Neuron (in vitro differentiated cells): ENCODE measurements at regions not wholly inside any gene's neighbourhood (a gene's known extent, or its start where the extent isn't known, plus 50 kb on each side); places are given as distances from the start of the nearest gene placed in this dataset.
A peak's percentile ranks its signal among the peaks of the same experiment; 100 is the strongest.

Source experiments
- H2AFZ ChIP-seq: one replicate; pipeline ENCODE4 v1.6.1; 2013; ENCODE audit warnings: low read depth, mild to moderate bottlenecking, inconsistent platforms, low read length, moderate library complexity
- H3K27me3 ChIP-seq: one replicate; pipeline ENCODE4 v1.6.1; 2013; ENCODE audit warnings: low read length; ENCODE audit not compliant: insufficient read depth
- H3K36me3 ChIP-seq: one replicate; pipeline ENCODE4 v1.6.1; 2013; ENCODE audit warnings: low read length; ENCODE audit not compliant: insufficient read depth
- H3K4me1 ChIP-seq: one replicate; pipeline ENCODE4 v1.6.1; 2013; ENCODE audit warnings: low read length; ENCODE audit not compliant: insufficient read depth
- H3K4me3 ChIP-seq: 2 replicates; pipeline ENCODE4 v1.5.1; 2013; ENCODE audit warnings: mild to moderate bottlenecking, low read length, moderate library complexity
- H3K9me3 ChIP-seq: one replicate; pipeline ENCODE4 v1.6.1; 2013; ENCODE audit warnings: low read length

DNA sequence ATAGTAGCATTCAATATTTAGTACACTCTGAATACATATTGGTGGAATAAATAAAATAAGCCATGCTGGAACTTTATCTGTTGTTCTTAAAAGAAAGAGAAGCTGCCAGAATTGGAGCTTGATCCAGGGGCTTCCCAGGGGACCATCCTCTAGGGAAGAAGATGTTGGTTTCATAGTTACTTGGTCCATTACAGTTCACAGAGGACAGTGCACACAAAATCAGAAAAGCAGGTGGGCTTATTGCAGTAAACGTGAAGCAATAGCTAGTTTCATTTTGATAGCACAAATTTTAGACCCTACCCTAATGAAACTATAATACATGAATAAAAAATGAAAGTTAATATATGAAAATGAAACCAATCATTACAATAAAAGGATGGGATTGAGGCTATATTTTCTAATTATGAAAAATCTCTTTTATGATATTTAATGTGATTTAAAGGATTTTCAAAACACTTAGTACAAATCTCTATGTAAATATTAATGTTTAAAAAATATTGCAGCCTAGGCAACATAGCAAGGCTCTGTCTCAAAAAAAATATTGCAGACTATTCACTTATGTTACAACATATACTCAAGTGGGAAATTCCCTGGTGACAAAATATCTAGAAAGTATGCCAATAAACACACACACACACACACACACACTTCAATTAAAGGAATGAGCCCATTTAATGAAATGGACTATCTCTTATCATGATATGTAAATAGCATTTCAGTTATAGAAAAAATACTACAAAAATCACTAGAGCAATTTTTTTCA is 227.0 kb upstream of the MARCKS start:
- Histone ChIP-seq H3K36me3 (no peaks in the 10 kb centered on the region), H3K9me3 (no peaks in the 10 kb centered on the region), H3K4me1 (peaks cover 14% of the 10 kb centered on the region), H3K27me3 (no peaks in the 10 kb centered on the region), H2AFZ (no peak overlapping the region), H3K4me3 (no peak overlapping the region)

DNA sequence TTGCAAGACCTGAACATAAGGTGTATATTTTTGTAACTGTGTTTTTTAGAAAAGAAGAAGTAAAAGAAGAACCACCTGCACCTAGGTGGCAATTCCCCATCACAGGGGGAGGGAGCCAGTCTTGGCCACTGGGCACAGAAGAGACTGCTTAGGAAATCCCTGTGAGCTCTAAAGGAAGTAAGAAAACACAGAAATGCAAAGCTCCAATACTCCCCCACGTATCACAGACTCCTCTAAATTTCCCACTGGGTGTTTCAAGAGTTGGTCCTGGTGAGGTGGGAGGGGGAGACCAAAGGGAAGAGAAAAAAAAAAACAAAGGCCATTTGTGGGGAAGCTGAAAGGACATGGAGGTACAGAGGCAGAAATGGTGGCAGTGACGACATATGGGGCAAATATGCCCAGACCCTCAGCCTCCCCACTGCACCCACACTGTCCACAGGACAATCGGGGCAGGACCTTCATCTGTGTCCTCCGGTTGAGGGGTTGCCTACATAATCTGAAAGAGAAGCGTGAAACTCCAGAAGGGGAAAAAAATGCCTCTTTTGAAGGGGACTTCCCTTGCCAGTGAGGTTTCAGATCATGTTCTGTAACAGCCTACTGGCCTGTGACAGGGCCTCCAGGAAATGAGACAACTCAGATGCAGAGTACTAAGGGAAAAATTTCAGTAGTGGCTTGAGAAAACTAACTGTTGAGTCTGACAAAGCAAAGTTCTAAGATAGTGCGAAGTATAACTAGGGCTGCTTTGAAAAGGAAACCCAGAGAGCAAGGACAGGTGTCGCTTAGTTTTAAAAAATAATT is 226.2 kb upstream of the MARCKS start:
- Histone ChIP-seq H3K4me1 (peaks cover 14% of the 10 kb centered on the region), H3K27me3 (no peaks in the 10 kb centered on the region), H3K36me3 (no peaks in the 10 kb centered on the region), H2AFZ (no peak overlapping the region), H3K4me3 (no peak overlapping the region), H3K9me3 (no peaks in the 10 kb centered on the region)

DNA sequence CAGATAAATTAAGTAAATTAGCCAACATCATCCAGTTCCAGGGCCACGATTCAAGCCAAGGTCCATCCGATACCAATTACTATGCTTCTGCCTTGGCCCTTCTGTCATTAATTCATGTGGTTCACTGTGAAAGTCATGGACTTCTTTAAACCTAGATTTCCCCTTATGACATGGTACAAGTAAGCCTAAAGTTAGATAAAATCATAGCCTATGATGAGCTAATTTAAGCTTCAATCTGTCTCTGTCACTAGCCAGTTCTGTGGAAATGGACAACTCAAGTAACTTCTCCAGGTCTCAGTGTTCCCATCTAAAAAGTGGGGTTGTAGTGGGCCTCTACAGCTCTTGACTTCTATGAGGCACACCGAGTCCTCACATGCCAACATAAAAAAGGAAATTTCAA is 225.5 kb upstream of the MARCKS start:
- peaks cover 14% of the 10 kb centered on the region for H3K4me1 ChIP-seq
- H3K27me3 ChIP-seq: no peaks in the 10 kb centered on the region
- H3K9me3 ChIP-seq: no peaks in the 10 kb centered on the region
- H3K36me3 ChIP-seq: no peaks in the 10 kb centered on the region
- H3K4me3 ChIP-seq: no peak overlapping the region
- H2AFZ ChIP-seq: no peak overlapping the region

DNA sequence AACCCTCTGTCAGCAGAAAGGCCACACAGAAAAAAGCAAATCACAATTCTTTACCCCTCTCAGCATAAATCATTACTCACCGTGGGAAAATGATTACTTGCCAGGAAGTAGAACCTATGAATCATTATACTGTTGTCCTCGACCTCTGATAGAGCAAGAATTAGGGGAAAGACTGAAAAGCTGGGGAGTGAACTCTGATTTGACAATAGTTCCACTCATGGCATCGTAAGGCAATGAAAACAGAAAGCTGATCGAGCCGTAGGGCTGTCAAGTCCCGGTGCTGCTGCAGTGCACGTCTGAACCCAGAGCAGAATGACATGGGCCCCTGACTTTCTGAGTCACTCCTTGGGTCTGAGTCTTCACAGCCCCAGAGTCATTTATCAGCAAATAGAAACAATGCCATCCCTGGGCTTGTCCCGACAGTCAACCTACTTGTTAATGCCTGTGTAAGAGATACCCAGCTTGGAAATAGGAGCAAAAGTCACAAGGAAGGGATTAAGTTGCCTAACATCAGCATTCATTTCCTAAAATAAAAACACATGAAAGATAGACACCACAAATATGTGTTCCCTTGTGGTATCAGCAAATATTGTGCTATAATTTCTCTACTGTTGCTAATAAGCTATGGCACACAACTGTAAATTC is 224.8 kb upstream of the MARCKS start:
- Histone ChIP-seq H3K27me3 (no peaks in the 10 kb centered on the region), H3K4me3 (peak overlapping the region; percentile 39), H3K36me3 (no peaks in the 10 kb centered on the region), H3K9me3 (no peaks in the 10 kb centered on the region), H2AFZ (peak overlapping the region; percentile 84), H3K4me1 (peaks cover 14% of the 10 kb centered on the region)

DNA sequence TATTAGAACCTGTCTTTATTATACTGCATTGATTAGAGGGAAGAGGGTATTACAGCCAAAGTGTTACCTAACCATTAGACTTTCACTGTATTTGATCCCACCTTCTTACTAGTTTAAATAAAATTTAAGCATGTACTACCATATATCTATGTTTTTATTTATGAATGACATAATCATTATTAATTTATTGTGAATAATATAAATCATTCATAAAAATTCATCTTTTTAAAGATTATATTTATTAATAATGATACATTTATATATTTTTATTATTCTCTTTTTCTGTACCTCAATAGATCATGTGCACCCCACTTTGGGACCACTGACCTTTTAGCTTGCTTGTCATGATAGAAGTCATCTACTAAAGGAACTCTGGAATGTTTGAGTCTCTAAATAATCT is 223.5 kb upstream of the MARCKS start:
- Histone ChIP-seq H3K4me1 (peaks cover 14% of the 10 kb centered on the region), H3K27me3 (no peaks in the 10 kb centered on the region), H3K36me3 (no peaks in the 10 kb centered on the region)

DNA sequence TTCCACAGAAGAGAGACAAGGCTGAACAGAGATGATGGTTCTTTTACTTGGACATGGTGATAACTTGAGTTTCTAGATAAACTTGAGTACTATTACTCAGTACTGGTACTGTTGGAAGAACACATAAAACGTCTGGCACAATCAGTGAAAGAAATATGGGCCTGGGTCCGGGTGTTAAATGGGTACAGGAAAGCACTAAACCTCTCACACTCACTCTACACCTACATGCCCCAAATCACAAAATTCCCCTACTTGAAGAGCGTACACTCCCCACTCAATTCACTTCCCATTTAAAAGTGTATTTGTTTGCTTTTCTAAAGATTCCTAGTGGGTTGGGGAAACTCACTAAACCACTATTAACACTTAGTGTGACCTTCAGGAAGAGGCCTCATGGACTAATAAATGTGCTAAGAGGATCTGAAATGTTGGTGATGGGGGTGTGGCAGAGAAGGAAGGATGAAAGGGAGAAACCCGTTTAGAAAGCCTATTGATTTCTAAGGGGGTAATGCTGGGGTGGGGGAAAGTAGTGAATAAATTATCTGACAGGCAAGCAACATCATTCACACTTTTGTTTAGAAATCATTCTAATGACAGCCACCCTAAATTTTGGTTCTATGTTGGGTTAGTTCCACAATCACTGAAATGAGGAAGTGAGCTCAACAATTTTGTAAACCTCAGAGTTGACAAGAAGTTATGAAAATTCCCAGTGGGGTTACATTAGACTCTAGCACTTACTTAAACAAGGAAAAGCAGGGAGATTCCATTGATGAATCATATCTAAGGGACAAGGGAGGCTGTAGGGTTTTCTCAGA is 222.6 kb upstream of the MARCKS start:
- H3K4me1 ChIP-seq: peaks cover 14% of the 10 kb centered on the region
- H3K27me3 ChIP-seq: no peaks in the 10 kb centered on the region
- no peaks in the 10 kb centered on the region for H3K9me3 ChIP-seq
- H2AFZ ChIP-seq: no peak overlapping the region
- no peaks in the 10 kb centered on the region for H3K36me3 ChIP-seq
- H3K4me3 ChIP-seq: no peak overlapping the region

More for the DNA sequence above, 223.5 kb upstream of the MARCKS start:
- Histone ChIP-seq H2AFZ (no peak overlapping the region), H3K9me3 (no peaks in the 10 kb centered on the region), H3K4me3 (no peak overlapping the region)

DNA sequence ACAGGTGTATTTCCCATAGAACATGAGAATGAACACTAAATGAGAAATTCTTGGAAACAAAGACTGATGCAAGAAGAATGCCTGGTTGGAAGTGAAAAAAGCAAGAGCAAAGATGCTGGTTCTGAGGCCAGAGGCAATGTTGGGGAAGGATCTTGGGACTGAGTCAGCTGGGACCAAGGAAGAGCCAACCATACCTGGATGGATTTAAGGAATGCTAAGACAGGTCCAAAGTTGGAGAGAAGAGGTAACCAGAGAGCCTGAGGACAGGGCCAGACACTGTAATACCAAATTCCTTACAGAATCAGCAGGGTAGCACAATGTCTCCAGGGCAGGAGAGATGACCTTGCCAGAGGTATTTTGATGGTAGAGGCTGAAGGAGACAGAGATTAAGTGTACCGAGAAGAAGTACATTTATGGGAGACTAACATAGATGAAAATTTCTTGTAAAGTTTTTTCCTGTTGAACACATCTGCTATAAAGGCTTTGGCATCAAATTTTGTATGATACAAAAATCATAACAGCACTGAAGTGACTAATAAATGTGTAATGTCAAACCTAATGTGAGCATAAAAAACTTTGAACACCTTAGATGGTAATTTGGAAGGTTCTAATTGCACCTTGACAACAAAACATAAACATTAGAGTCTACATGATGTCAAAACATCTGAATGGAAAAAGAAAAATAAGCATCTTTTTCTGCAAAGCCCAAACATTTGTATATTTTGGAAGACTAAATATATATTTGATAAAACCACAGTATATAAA is 221.7 kb upstream of the MARCKS start:
- Histone ChIP-seq H2AFZ (no peak overlapping the region), H3K4me1 (peaks cover 14% of the 10 kb centered on the region), H3K9me3 (no peaks in the 10 kb centered on the region), H3K4me3 (no peak overlapping the region), H3K36me3 (no peaks in the 10 kb centered on the region), H3K27me3 (no peaks in the 10 kb centered on the region)

DNA sequence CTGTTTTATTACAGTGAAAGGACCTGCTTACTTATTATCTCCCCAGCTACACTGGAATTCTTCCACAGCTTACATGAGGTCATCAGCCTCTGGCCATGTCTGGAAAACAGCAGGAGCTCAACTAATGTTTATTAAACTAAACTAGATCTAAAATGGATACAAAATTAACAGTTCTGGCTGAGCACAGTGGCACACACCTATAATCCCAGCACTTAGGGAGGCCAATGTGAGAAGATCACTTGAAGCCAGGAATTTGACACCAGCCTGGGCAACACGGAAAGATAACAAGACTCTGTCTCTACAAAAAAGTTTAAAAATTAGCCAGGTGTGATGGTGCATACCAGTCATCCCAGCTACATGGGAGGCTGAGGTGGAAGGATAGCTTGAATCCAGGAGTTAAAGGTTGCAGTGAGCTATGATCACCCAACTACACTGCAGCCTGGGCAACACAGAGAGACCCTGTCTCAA is 220.8 kb upstream of the MARCKS start:
- H2AFZ ChIP-seq: no peak overlapping the region
- H3K4me3 ChIP-seq: no peak overlapping the region
- no peaks in the 10 kb centered on the region for H3K27me3 ChIP-seq
- peaks cover 6% of the 10 kb centered on the region for H3K4me1 ChIP-seq
- H3K9me3 ChIP-seq: no peaks in the 10 kb centered on the region
- H3K36me3 ChIP-seq: no peaks in the 10 kb centered on the region

DNA sequence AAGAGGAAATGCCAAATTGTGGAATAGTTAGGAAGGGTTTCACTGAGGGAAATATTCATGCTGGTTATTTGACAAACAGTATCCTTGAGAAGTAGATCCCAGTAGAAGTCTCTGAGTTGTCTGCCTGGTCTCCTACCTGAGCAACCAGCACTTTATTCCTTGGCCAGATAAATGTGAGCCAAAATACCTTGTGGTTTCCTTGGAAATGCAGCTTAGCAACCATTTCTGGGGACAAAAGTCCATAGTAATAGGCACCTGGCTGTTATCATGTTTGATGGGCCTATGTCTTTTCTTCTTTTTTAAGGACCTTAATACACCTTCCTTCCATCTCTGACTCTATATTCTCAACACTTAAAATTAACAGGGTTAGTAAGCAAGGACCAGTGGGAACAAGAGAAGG is 217.1 kb upstream of the MARCKS start:
- Histone ChIP-seq H3K4me3 (no peak overlapping the region), H3K27me3 (no peaks in the 10 kb centered on the region), H3K9me3 (no peaks in the 10 kb centered on the region), H3K36me3 (no peaks in the 10 kb centered on the region), H3K4me1 (peaks cover 2% of the 10 kb centered on the region), H2AFZ (no peak overlapping the region)

DNA sequence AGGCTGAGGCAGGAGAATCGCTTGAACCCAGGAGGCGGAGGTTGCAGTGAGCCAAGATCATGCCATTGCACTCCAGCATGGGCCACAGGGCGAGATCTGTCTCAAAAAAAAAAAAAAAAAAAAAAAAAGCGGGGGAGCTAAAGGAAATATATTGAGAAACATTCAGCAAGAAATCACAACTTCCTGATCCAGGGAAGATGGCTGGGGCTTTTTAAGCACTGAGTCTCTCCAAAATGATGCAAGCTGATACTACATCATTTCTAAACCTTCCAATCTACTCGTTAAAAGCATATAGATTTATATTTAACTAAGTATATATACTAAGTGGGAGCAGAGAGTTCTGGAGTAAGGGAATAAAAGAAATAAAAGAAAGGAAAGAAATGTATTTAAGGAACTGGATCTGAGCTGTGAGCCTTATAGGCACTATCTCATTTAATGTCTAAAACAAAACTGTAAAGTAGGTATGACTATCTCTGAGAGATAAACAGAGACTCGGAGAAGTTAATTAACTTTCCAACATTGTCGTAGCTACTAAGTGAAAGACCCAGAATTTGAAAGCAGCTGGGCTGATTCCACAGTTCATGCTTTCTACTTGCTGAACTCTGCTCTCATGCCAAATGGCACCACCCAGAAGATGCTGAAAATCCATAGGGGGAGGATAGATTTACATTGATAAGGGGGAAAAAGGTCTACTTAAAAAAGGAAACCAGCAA is 215.0 kb upstream of the MARCKS start:
- Histone ChIP-seq H3K4me3 (no peak overlapping the region), H3K9me3 (no peaks in the 10 kb centered on the region), H3K36me3 (no peaks in the 10 kb centered on the region), H3K4me1 (peaks cover 2% of the 10 kb centered on the region), H2AFZ (no peak overlapping the region), H3K27me3 (no peaks in the 10 kb centered on the region)

DNA sequence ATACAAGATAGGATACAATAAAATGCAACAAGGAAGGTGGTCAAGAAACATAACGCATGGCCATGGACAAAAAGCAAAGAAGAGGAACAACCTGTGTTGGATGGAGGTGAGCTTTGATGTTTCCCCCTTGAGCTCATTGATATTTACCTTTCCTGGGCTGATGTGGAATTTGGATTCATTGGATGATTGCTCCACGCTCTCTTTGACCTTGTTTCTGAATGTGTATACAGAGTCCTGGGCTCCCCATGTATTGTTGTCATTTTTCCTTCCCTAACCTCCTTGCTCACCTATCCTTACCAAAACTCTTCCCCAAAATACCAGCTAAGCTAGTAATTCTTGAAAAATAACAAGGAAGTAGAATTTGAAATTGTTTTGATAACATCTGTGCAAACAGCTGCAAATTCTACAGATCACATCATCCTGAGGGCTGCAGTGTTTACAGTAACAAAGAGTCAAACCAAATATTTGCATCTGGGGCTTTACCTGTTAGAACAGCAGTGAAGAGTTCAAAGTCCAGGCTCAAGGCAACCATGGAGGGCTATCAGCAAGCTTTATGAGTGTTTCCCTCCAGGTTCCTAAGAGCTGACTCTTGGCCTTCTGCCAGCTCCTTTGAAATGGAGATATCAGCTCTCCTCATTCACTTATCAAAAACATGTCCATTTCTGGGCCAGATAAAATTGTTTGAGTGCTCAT is 214.3 kb upstream of the MARCKS start:
- Histone ChIP-seq H2AFZ (no peak overlapping the region), H3K4me3 (no peak overlapping the region), H3K27me3 (no peaks in the 10 kb centered on the region), H3K36me3 (no peaks in the 10 kb centered on the region), H3K4me1 (peaks cover 2% of the 10 kb centered on the region), H3K9me3 (no peaks in the 10 kb centered on the region)
